ENCODE measurements at regions not wholly inside any gene's neighbourhood (a gene's known extent, or its start where the extent isn't known, plus 50 kb on each side); places are given as distances from the start of the nearest gene placed in this dataset.

- no peak for TF ChIP-seq CTCF (IDR thresholded peaks at IDR 0.05 in 8 of 11, conservative IDR thresholded peaks at IDR 0.05 in 3 of 11)
- TF ChIP-seq POLR2AphosphoS5 (IDR thresholded peaks at IDR 0.05): no peak
- no peak for TF ChIP-seq POLR2A (IDR thresholded peaks at IDR 0.05)
Observed at GRCh38 chr13:34128661-34129060, 310.7 kb downstream of the RFC3 start.

All from spleen (tissue), 7 donors.